ENCODE measurements at regions not wholly inside any gene's neighbourhood (a gene's known extent, or its start where the extent isn't known, plus 50 kb on each side); places are given as distances from the start of the nearest gene placed in this dataset.

- TF ChIP-seq ZNF398 (tag by site-specific recombination; IDR thresholded peaks at IDR 0.05) (no peak), ZNF580 (tag by site-specific recombination; IDR thresholded peaks at IDR 0.05) (no peak), ZBTB10 (tag by site-specific recombination; IDR thresholded peaks at IDR 0.05) (no peak), ZNF677 (tag by site-specific recombination; IDR thresholded peaks at IDR 0.05) (no peak), ZNF169 (tag by site-specific recombination; IDR thresholded peaks at IDR 0.05) (no peak), INSM2 (tag by site-specific recombination; IDR thresholded peaks at IDR 0.05) (no peak), ZNF776 (tag by site-specific recombination; IDR thresholded peaks at IDR 0.05; ENCODE audit: borderline replicate concordance) (no peak), GFI1B (tag by site-specific recombination; IDR thresholded peaks at IDR 0.05) (no peak), ZBTB8A (tag by site-specific recombination; IDR thresholded peaks at IDR 0.05) (no peak), ZNF175 (tag by site-specific recombination; IDR thresholded peaks at IDR 0.05) (no peak), ELK4 (IDR thresholded peaks at IDR 0.05; ENCODE audit: borderline replicate concordance, low read depth, low read length) (no peak), ZNF585B (tag by site-specific recombination; IDR thresholded peaks at IDR 0.05) (no peak), ZNF701 (tag by site-specific recombination; IDR thresholded peaks at IDR 0.05) (no peak), BCL11A (tag by site-specific recombination; IDR thresholded peaks at IDR 0.05; ENCODE audit: low read depth) (no peak), ZNF423 (tag by site-specific recombination; IDR thresholded peaks at IDR 0.05) (no peak), KLF7 (tag by site-specific recombination; IDR thresholded peaks at IDR 0.05; ENCODE audit: borderline replicate concordance) (no peak), SCRT2 (tag by site-specific recombination; IDR thresholded peaks at IDR 0.05) (no peak), ATF2 (tag by site-specific recombination; IDR thresholded peaks at IDR 0.05; ENCODE audit: low read depth) (no peak), MZF1 (tag by site-specific recombination; IDR thresholded peaks at IDR 0.05; ENCODE audit: borderline replicate concordance) (no peak)
- Histone ChIP-seq H3K9me3 (ENCODE audit: control insufficient read depth, insufficient read depth, low read depth, low read length) (no peaks in the 10 kb centered on the region), H3K36me3 (ENCODE audit: control insufficient read depth in 2 of 2, insufficient read depth in 1 of 2, low read length in 2 of 2) (no peaks in the 10 kb centered on the region), H3K27ac (ENCODE audit: extremely low read depth, low read depth, low read length) (no peak overlapping the region), H3K4me3 (ENCODE audit: low read depth, low read length) (no peak overlapping the region), H3K4me1 (ENCODE audit: control insufficient read depth, insufficient read depth, low read length) (peaks cover 7% of the 10 kb centered on the region)
- POLR2A ChIA-PET = no interaction called here
- CTCF ChIA-PET = interaction anchor here (0.6 to 2.2 kb wide), 34 partner anchors 9 to 1251 kb away, joined by 3 to 30 read pairs (median 4); no protein-coding TSS in a partner anchor
Observed at GRCh38 chr20:39873286-39873685, 815.8 kb downstream of the MAFB start.

Data from HEK293 (cell line).